A673 (cell line): ENCODE measurements at regions not wholly inside any gene's neighbourhood (a gene's known extent, or its start where the extent isn't known, plus 50 kb on each side); places are given as distances from the start of the nearest gene placed in this dataset.
"Not testable (repeated sequence)": the region's sequence is repeated elsewhere in the genome, so short reads cannot be mapped to it uniquely, and the experiment has no call there.

ENCODE experiments used
- BruUV-seq: library from RNA; stranded (reverse); fragments of 400-500 nt; replicated peaks from 2 replicates; lab custom pipeline; 2021; lab: Mats Ljungman, UMichigan
- CTCF ChIA-PET: fragments of 300-600 bp; sonication (Branson Sonifier 250); formaldehyde crosslinking; loops from one replicate; lab custom pipeline; 2022; ENCODE audit warnings: antibody characterized with exemption; lab: Charles Lee
- POLR2A ChIA-PET: fragments of 300-600 bp; sonication (Branson Sonifier 250); formaldehyde crosslinking; loops from one replicate; lab custom pipeline; 2022; ENCODE audit warnings: antibody characterized with exemption; ENCODE audit not compliant: low non-redundant PET; lab: Charles Lee
- DNase-seq: peaks from one replicate; pipeline ENCODE4 v3.0.0-alpha.2; 2015; ENCODE audit warnings: low spot score
- H3K27ac ChIP-seq: fragments of 200-600 bp; sonication (generic); 2 replicates; pipeline ENCODE4 v1.5.1; 2016; ENCODE audit warnings: mixed run types, low read depth, mild to moderate bottlenecking, mixed read lengths, antibody characterized with exemption, low read length; ENCODE audit not compliant: poor library complexity, severe bottlenecking
- H3K27me3 ChIP-seq: fragments of 200-600 bp; sonication (generic); replicated peaks from 2 replicates; pipeline ENCODE4 v1.6.1; 2017; ENCODE audit warnings: mixed run types, low read depth, mild to moderate bottlenecking, mixed read lengths, antibody characterized with exemption, low read length; ENCODE audit not compliant: insufficient read depth, poor library complexity
- H3K36me3 ChIP-seq: fragments of 200-600 bp; sonication (generic); 2 replicates; pipeline ENCODE4 v1.6.1; 2016; ENCODE audit warnings: mixed run types, mild to moderate bottlenecking, mixed read lengths, antibody characterized with exemption, low read length; ENCODE audit not compliant: insufficient read depth, poor library complexity, severe bottlenecking
- H3K4me1 ChIP-seq: fragments of 200-600 bp; sonication (generic); 2 replicates; pipeline ENCODE4 v1.6.1; 2017; ENCODE audit warnings: mixed run types, mild to moderate bottlenecking, mixed read lengths, antibody characterized with exemption, low read length; ENCODE audit not compliant: insufficient read depth, poor library complexity, severe bottlenecking
- H3K4me3 ChIP-seq: fragments of 200-600 bp; sonication (generic); 2 replicates; pipeline ENCODE4 v1.5.1; 2016; ENCODE audit warnings: low read depth, mixed run types, mild to moderate bottlenecking, mixed read lengths, low read length; ENCODE audit not compliant: poor library complexity, severe bottlenecking
- H3K9me3 ChIP-seq: fragments of 200-600 bp; sonication (generic); 2 replicates; pipeline ENCODE4 v1.6.1; 2016; ENCODE audit warnings: mixed run types, low read depth, mild to moderate bottlenecking, mixed read lengths, antibody characterized with exemption, low read length; ENCODE audit not compliant: poor library complexity, severe bottlenecking
- CTCF ChIP-seq: fragments of 300-800, 200-600 bp; sonication (generic); conservative IDR thresholded peaks from 2 replicates; pipeline ENCODE4 v1.5.1; 2017; ENCODE audit warnings: low read depth, mild to moderate bottlenecking, antibody characterized with exemption, low read length, moderate library complexity, mixed read lengths
- EZH2 ChIP-seq: fragments of 200-600 bp; sonication (generic); IDR thresholded peaks from 2 replicates; pipeline ENCODE4 v1.6.1; 2017; ENCODE audit warnings: borderline replicate concordance, low read depth, mild to moderate bottlenecking, mixed read lengths, antibody characterized with exemption, low read length; ENCODE audit not compliant: poor library complexity, severe bottlenecking
- intact Hi-C: fragments of 100-400 bp; cut with micrococcal nuclease; formaldehyde crosslinking; loops from one replicate; pipeline ENCODE4 v1.10.0; 2022; ENCODE audit not compliant: unreplicated experiment

GRCh38 chr9:88628811-88629210 is 93.8 kb downstream of the NXNL2 start:
- Histone ChIP-seq H3K27ac (no peak overlapping the region), H3K4me3 (no peak overlapping the region)
- no peak for DNase-seq

GRCh38 chr9:88630574-88630973 is 95.6 kb downstream of the NXNL2 start:
- intact Hi-C loops, POLR2A ChIA-PET, CTCF ChIA-PET, H3K27me3 ChIP-seq, H3K36me3 ChIP-seq, DNase-seq, BruUV-seq, H3K4me1 ChIP-seq, H3K4me3 ChIP-seq, H3K9me3 ChIP-seq, H3K27ac ChIP-seq: not testable (repeated sequence)

More at GRCh38 chr9:88628811-88629210, 93.8 kb downstream of the NXNL2 start:
- ChIA-PET CTCF (no interaction called here), POLR2A (no interaction called here)
- BruUV-seq = no TSS peak
- H3K9me3 ChIP-seq = no peaks in the 10 kb centered on the region
- no peaks in the 10 kb centered on the region for H3K36me3 ChIP-seq
- H3K27me3 ChIP-seq = no peaks in the 10 kb centered on the region
- no peak for TF ChIP-seq EZH2
- no peak for TF ChIP-seq CTCF
- intact Hi-C loops = no loop called here
- H3K4me1 ChIP-seq = no peaks in the 10 kb centered on the region

- DNase-seq = no peak
These were observed 100.2 kb downstream of the NXNL2 start for GRCh38 chr9:88635151-88635550.

More at GRCh38 chr9:88635151-88635550, 100.2 kb downstream of the NXNL2 start:
- Histone ChIP-seq H3K27me3 (no peaks in the 10 kb centered on the region), H3K4me3 (no peak overlapping the region), H3K27ac (no peak overlapping the region), H3K4me1 (no peaks in the 10 kb centered on the region), H3K9me3 (no peaks in the 10 kb centered on the region), H3K36me3 (no peaks in the 10 kb centered on the region)
- BruUV-seq = no TSS peak
- intact Hi-C loops = no loop called here
- ChIA-PET CTCF (no interaction called here), POLR2A (no interaction called here)
- no peak for TF ChIP-seq EZH2
- TF ChIP-seq CTCF = no peak
